HepG2 (cell line): ENCODE measurements at regions not wholly inside any gene's neighbourhood (a gene's known extent, or its start where the extent isn't known, plus 50 kb on each side); places are given as distances from the start of the nearest gene placed in this dataset.

Experiments used
- AFF4 ChIP-seq: sonication (generic); formaldehyde crosslinking; IDR thresholded peaks from 2 replicates; pipeline ENCODE4 v1.4.0; 2020; ENCODE audit warnings: missing genetic modification reagents
- ARID4A ChIP-seq: sonication (generic); formaldehyde crosslinking; IDR thresholded peaks from 2 replicates; pipeline ENCODE4 v1.5.0; 2020; ENCODE audit warnings: mild to moderate bottlenecking, missing genetic modification reagents, borderline replicate concordance
- ARNTL ChIP-seq: sonication (generic); formaldehyde crosslinking; IDR thresholded peaks from 2 replicates; pipeline ENCODE4 v1.4.0; 2020; ENCODE audit warnings: mild to moderate bottlenecking, missing genetic modification reagents
- IKZF4 ChIP-seq: sonication (generic); formaldehyde crosslinking; IDR thresholded peaks from 2 replicates; pipeline ENCODE4 v1.5.1; 2020; ENCODE audit warnings: borderline replicate concordance, mild to moderate bottlenecking, low read depth, missing genetic modification reagents; ENCODE audit errors: not compliant biosample characterization
- REXO4 ChIP-seq: sonication (generic); formaldehyde crosslinking; IDR thresholded peaks from 2 replicates; pipeline ENCODE4 v1.8.0; 2022; ENCODE audit warnings: missing genetic modification reagents, mild to moderate bottlenecking, borderline replicate concordance
- SNAI1 ChIP-seq: sonication (generic); formaldehyde crosslinking; IDR thresholded peaks from 2 replicates; pipeline ENCODE4 v1.5.0; 2020; ENCODE audit warnings: mild to moderate bottlenecking, missing genetic modification reagents, borderline replicate concordance
- SNRNP70 ChIP-seq: fragments of 200-400 bp; formaldehyde crosslinking; IDR thresholded peaks from 2 replicates; pipeline ENCODE4 v1.6.1; 2017; ENCODE audit warnings: mild to moderate bottlenecking, low read depth, low read length, moderate library complexity
- ZNF276 ChIP-seq: sonication (generic); formaldehyde crosslinking; IDR thresholded peaks from 2 replicates; pipeline ENCODE4 v1.4.0; 2020; ENCODE audit warnings: mild to moderate bottlenecking, low read depth, missing genetic modification reagents
- ZNF337 ChIP-seq: sonication (generic); formaldehyde crosslinking; IDR thresholded peaks from 2 replicates; pipeline ENCODE4 v1.5.1; 2020; ENCODE audit warnings: missing genetic modification reagents, low read depth, mild to moderate bottlenecking, borderline replicate concordance
- ZNF496 ChIP-seq: sonication (generic); formaldehyde crosslinking; IDR thresholded peaks from 2 replicates; pipeline ENCODE4 v1.8.1; 2023; ENCODE audit warnings: mild to moderate bottlenecking, moderate library complexity, missing genetic modification reagents; ENCODE audit not compliant: insufficient replicate concordance
- ZNF607 ChIP-seq: sonication (generic); formaldehyde crosslinking; IDR thresholded peaks from 2 replicates; pipeline ENCODE4 v1.5.1; 2020; ENCODE audit warnings: missing genetic modification reagents, mild to moderate bottlenecking, borderline replicate concordance
- ZNF761 ChIP-seq: sonication (generic); formaldehyde crosslinking; conservative IDR thresholded peaks from 2 replicates; pipeline ENCODE4 v1.4.0; 2020; ENCODE audit warnings: mild to moderate bottlenecking, missing genetic modification reagents
- ZSCAN21 ChIP-seq: sonication (generic); formaldehyde crosslinking; IDR thresholded peaks from 2 replicates; pipeline ENCODE4 v1.8.0; 2022; ENCODE audit warnings: mild to moderate bottlenecking, missing genetic modification reagents, moderate library complexity, borderline replicate concordance
- ZSCAN22 ChIP-seq: sonication (generic); formaldehyde crosslinking; IDR thresholded peaks from 2 replicates; pipeline ENCODE4 v1.4.0; 2020; ENCODE audit warnings: mild to moderate bottlenecking, missing genetic modification reagents
- TF ChIP-seq, protein P1 (sequence below): sonication (generic); formaldehyde crosslinking; conservative IDR thresholded peaks from 2 replicates; pipeline ENCODE4 v1.8.0; 2022; ENCODE audit warnings: mild to moderate bottlenecking, moderate library complexity, missing genetic modification reagents
- TF ChIP-seq, protein P2 (sequence below): sonication (generic); formaldehyde crosslinking; IDR thresholded peaks from 2 replicates; pipeline ENCODE4 v1.8.1; 2023; ENCODE audit warnings: mild to moderate bottlenecking, missing genetic modification reagents

DNA sequence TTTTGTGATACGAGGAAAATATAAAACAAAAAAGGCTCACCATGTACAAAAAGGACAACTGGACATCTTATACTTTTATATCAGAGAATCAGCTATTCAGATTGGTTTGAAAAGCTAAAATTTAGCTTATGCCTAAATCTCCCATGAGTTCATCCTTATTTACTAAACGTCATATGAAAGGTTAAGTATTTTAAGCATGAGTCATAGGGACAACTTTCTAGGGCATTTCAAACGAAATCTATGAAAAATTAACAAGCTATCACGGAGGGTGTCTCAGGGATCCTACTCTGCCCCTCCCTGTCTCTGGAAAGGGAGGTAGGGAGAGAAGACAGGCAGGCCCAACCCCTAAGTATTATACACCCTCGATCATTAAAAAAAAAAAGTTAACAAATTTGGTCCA, 124.1 kb upstream of the LOC128125822 start (continued):
- TF ChIP-seq ZNF337 (no peak), ARNTL (CRISPR knock-in tag) (no peak), ZSCAN22 (no peak), IKZF4 (CRISPR knock-in tag) (no peak), SNRNP70 (no peak), ZNF496 (CRISPR knock-in tag) (no peak), ZSCAN21 (no peak), ZNF761 (CRISPR knock-in tag) (no peak), SNAI1 (no peak), REXO4 (CRISPR knock-in tag) (no peak), ARID4A (CRISPR knock-in tag) (no peak), AFF4 (CRISPR knock-in tag) (no peak), ZNF607 (CRISPR knock-in tag) (no peak), ZNF276 (no peak)
- TF ChIP-seq, protein P1, sequence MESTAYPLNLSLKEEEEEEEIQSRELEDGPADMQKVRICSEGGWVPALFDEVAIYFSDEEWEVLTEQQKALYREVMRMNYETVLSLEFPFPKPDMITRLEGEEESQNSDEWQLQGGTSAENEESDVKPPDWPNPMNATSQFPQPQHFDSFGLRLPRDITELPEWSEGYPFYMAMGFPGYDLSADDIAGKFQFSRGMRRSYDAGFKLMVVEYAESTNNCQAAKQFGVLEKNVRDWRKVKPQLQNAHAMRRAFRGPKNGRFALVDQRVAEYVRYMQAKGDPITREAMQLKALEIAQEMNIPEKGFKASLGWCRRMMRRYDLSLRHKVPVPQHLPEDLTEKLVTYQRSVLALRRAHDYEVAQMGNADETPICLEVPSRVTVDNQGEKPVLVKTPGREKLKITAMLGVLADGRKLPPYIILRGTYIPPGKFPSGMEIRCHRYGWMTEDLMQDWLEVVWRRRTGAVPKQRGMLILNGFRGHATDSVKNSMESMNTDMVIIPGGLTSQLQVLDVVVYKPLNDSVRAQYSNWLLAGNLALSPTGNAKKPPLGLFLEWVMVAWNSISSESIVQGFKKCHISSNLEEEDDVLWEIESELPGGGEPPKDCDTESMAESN (CRISPR knock-in tag) = no peak
- TF ChIP-seq, protein P2, sequence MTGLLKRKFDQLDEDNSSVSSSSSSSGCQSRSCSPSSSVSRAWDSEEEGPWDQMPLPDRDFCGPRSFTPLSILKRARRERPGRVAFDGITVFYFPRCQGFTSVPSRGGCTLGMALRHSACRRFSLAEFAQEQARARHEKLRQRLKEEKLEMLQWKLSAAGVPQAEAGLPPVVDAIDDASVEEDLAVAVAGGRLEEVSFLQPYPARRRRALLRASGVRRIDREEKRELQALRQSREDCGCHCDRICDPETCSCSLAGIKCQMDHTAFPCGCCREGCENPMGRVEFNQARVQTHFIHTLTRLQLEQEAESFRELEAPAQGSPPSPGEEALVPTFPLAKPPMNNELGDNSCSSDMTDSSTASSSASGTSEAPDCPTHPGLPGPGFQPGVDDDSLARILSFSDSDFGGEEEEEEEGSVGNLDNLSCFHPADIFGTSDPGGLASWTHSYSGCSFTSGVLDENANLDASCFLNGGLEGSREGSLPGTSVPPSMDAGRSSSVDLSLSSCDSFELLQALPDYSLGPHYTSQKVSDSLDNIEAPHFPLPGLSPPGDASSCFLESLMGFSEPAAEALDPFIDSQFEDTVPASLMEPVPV = no peak
